ENCODE measurements at regions not wholly inside any gene's neighbourhood (a gene's known extent, or its start where the extent isn't known, plus 50 kb on each side); places are given as distances from the start of the nearest gene placed in this dataset.

DNA sequence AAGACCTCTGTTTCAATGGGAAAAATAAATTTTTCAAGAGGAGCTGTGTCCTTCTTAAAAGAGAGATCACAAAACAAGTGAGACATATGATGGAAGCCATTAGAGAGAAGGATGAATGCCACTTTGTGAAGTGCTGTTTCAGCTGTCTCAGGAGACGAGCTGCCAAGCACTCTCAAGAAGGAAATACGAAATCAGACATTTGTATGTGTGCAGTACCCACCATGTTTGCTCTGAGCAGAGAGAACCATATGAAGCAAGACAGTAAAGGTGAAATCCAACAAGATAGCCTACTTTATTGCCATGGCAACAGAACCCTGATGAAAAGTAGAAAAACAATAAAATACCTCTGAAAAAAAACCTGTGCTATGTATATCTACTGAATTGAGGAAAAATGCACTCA lies 168.1 kb downstream of the AMY1C start:
- no peak for TF ChIP-seq CTCF (IDR thresholded peaks at IDR 0.05; ENCODE audit: borderline replicate concordance, extremely low read depth, low read length, poor library complexity, severe bottlenecking)
- no peak for TF ChIP-seq EZH2 (IDR thresholded peaks at IDR 0.05; ENCODE audit: borderline replicate concordance, low read depth, low read length, severe bottlenecking)
